Left ventricle myocardium superior (tissue), 1 donor: ENCODE measurements at regions not wholly inside any gene's neighbourhood (a gene's known extent, or its start where the extent isn't known, plus 50 kb on each side); places are given as distances from the start of the nearest gene placed in this dataset.
"Not testable (repeated sequence)": the region's sequence is repeated elsewhere in the genome, so short reads cannot be mapped to it uniquely, and the experiment has no call there.

ENCODE experiments used
- ATAC-seq: fragments of 200-7000 bp; cut with Tn5 transposase; one replicate; pipeline ENCODE4 v1.9.1; 2020; ENCODE audit warnings: mild to moderate bottlenecking, moderate library complexity
- DNase-seq: peaks from one replicate; pipeline ENCODE4 v3.0.0-alpha.2; 2020
- intact Hi-C: fragments of 100-400 bp; cut with micrococcal nuclease; formaldehyde crosslinking; loops from one replicate; pipeline ENCODE4 v1.11.0; 2022
- donor health status: DM: no; HTN: yes; CAD: no; lungs with severe emphysema.

- ATAC-seq (peak; percentile 50), DNase-seq (no peak)
- intact Hi-C loops: no loop called here
Measured at GRCh38 chr22:47497666-47498065, 735.2 kb downstream of the TBC1D22A start.

DNA sequence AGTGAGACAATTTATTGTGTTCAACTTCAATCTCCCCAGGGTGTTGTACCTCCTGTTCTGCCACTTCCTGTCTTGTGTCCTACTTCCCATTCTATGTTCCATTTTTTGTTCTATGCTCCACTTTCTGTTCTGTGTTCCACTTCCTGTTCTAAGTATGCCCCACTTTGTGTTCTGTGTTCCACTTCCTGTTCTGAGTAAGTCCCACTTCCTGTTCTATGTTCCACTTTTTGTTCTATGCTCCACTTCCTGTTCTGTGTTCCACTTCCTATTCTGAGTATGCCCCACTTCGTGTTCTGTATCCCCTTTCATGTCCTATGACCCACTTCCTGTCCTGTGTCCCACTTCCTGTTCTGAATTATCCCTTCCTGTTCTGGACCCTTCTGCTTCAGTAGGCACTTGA, 732.7 kb downstream of the TBC1D22A start:
- DNase-seq (no peak), ATAC-seq (no peak)
- intact Hi-C loops: no loop called here

- intact Hi-C loops: not testable (repeated sequence)
Measured at GRCh38 chr22:47488131-47488530, 725.7 kb downstream of the TBC1D22A start.

DNA sequence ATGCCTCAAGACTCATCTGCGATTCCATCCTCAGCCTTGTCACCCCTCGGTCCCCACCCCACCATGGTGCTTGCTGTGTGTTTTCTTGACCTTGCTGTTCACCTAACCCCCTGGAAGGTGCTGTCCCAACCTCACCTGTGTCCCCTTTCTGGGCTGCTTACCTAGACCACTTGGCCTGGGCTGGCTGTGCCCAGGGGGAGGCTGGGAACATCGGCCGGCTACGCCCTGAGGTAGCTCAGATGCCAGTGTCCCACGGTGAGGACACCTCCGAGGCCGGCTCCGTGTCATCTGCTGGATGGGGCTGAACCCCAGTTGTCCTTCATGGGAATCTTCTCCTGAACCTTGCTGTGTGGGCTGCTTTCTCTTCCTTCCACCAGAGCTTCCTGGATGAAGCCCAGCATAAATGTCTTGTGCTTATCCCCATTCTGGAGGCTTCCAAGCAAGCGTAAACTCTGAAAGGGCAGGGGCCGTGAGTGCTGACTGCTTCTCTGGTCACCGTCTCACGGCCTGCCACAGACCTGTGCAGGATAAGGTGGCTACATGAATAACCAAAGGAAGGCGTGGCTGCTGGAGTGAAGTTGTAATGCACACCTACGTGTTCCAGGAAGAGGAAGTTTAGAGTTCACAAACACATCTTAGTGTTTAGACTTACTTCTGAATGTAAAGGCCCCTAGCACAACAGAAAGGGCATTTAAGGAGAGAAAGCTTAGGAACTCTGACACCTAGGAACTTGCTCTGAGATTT, 724.3 kb downstream of the TBC1D22A start:
- no peak for ATAC-seq
- DNase-seq: no peak
- intact Hi-C loops: no loop called here

More at GRCh38 chr22:47488131-47488530, 725.7 kb downstream of the TBC1D22A start:
- ATAC-seq, DNase-seq: not testable (repeated sequence)

DNA sequence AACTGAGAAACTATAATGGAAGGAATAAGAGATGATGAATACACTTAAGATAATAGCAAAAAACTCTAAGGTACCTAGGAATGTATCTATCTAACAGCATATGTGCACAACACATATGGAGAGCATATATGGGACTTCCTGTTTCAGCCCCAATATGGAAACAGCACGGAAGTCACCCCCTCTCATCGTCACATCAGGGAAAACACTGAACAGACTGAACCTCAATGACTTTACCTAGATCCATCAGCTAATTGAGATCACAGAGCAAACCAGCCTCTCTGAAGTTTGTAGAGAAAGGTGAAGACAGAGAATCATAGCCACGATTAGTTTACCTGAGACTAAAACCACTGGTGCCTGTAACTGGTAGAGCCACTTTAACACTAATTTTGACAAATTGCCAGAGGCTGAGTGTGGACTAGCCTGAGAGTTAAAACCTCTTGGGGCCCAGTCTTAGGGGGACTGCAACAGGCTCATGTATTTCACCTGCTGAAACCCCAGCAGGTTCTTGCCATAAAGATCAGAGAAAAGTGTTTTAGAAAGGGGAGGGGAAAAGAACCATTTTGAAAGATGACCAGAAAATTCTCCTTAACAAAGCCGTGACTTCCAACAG, 722.6 kb downstream of the TBC1D22A start:
- DNase-seq (no peak), ATAC-seq (no peak)
- intact Hi-C loops: no loop called here

DNA sequence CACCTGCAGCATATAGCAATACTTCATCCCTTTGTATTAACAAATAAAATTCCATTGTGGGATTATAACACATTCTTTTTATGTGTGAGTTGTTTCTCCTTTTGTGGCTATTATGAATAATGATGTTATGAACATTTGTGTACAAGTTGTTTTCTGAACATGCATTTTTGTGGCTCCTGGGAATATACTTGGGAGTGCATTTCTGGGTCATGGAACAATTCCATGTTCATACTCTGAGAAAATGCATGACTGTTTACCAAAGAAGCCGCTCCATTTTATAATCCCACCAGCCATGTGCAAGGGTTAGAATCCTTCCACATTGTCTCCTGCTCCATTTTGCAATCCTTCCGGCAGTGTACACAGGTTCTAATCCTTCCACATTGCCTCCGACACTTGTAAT, 713.8 kb downstream of the TBC1D22A start:
- ATAC-seq: no peak
- intact Hi-C loops: no loop called here
- no peak for DNase-seq

GRCh38 chr22:47474895-47475294, 712.4 kb downstream of the TBC1D22A start:
- no peak for ATAC-seq
- DNase-seq: no peak
- intact Hi-C loops: no loop called here

DNA sequence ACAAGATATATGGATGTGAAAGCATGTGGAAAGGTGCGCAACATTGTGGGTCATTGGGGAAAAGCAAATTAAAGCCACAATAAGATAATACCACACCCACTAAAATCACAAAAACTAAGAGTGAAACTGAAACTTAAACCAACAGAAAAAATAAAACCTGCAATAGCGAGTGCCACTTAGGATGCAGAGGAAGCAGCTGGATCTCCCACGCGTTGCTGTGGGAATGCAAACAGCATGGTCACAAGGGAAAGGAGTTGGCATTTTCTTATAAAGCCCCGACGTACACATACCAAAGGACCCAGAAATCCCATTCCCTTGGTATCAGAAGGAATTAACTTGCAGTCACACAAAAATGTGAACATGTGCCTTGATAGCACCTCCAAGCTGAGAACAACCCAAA, 712.0 kb downstream of the TBC1D22A start:
- intact Hi-C loops: no loop called here
- DNase-seq (no peak), ATAC-seq (no peak)

GRCh38 chr22:47472636-47473035, 710.2 kb downstream of the TBC1D22A start:
- intact Hi-C loops: no loop called here
- ATAC-seq (no peak), DNase-seq (no peak)

DNA sequence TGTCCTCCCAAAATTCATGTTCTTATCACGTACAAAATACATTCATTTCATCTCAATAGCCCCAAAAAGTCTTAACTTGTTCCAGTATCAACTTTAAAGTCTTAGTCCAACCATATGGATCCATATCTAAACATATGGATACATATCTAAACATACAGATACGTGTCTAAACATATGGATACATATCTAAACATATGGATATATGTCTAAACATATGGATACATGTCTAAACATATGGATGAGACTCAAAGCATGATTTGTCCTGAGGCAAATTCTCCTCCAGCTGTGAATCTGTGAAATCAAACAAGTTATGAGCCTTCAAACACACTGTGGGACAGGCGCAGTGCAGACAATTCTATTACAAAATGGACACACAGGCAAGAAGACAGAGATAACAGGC, 709.0 kb downstream of the TBC1D22A start:
- intact Hi-C loops: no loop called here
- ATAC-seq (no peak), DNase-seq (no peak)

GRCh38 chr22:47465809-47466208, 703.4 kb downstream of the TBC1D22A start:
- ATAC-seq (no peak), DNase-seq (no peak)
- intact Hi-C loops: no loop called here

DNA sequence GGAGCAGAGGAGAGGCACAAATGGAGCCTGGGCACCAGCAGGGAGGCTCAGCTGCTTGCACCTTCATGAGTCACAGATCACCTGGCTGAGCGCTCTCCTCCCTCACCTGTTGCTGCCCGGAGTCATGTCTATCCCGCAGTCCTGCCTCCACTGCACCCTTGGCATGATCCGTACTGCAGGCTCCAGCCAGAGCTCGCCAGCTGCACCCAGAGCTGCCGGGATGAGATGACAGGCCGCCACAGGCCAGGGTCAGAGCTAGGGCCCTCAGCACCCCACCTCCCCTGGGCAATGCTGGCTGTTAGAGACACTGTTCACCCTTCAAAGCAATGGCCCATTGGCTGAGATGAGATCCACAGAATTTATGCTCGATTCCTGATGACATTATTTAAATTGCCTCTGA, 702.8 kb downstream of the TBC1D22A start:
- no peak for DNase-seq
- no peak for ATAC-seq
- intact Hi-C loops: no loop called here

GRCh38 chr22:47463220-47463619, 700.8 kb downstream of the TBC1D22A start:
- ATAC-seq (no peak), DNase-seq (no peak)
- intact Hi-C loops: no loop called here

DNA sequence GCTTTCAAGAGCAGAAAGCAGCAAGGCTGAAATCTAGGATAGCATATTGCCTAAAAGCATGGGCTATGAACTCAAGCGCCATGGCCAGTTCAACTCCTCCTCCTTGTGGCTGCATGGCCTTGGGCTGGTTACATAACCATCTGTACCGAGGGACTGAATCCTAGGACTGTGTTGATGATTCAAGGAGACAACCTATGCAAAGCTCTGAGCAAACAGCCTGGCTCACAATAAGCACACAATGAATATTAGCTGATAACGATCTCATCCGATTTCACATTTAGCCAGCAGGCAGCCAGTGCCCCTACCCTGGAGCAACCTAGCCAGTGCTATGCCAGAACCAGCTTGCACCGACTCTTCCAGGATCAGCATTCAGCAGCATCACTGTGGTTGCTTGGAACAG, 698.4 kb downstream of the TBC1D22A start:
- ATAC-seq (no peak), DNase-seq (no peak)
- intact Hi-C loops: no loop called here

DNA sequence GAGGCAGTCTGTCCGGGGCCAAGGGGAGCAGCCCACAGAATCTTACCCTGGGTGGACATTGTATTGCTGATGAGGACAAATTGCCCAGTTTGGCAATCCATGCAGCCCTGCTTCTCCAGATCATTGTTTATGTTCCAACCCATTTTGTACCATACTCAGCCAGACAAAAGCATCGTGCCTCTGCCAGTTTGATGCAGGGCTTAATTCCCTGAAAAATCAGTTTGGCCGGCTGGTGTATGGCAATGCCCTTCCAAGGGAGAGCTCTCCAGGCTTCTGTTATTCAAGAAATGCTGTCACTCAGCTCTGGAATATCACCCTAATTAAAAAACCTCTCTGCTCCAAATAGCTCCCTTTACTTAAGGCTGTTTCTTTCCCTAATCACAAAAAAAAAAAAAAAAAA, 697.7 kb downstream of the TBC1D22A start:
- ATAC-seq: no peak
- no peak for DNase-seq
- intact Hi-C loops: no loop called here

GRCh38 chr22:47458348-47458747, 695.9 kb downstream of the TBC1D22A start:
- no peak for ATAC-seq
- intact Hi-C loops: no loop called here
- DNase-seq: no peak

GRCh38 chr22:47457509-47458300, 695.3 kb downstream of the TBC1D22A start:
- no peak for ATAC-seq
- intact Hi-C loops: no loop called here
- no peak for DNase-seq

GRCh38 chr22:47457021-47457420, 694.6 kb downstream of the TBC1D22A start:
- ATAC-seq (no peak), DNase-seq (no peak)
- intact Hi-C loops: no loop called here

- DNase-seq (no peak), ATAC-seq (no peak)
- intact Hi-C loops: no loop called here
Measured at GRCh38 chr22:47456031-47456430, 693.6 kb downstream of the TBC1D22A start.

DNA sequence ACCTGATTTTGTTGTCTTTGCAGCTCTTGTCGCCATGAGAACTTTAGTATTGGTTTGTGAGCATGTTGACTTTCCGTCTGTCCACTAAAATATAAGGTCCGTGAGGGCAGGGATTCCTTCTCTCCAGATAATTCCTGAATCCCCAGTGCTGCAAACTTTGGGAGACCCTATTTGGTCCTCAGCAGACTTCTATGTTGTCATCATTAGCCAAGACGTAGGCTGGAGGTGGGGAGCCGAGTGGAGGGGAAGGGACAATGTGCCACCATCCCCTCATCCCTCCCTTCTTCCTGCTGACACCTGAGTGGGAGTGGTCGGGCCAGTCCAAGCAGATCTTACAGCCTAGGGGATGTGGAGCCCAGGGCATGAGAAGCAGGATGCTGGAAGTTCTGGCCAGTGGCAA, 690.6 kb downstream of the TBC1D22A start:
- no peak for DNase-seq
- intact Hi-C loops: no loop called here
- ATAC-seq: no peak
